Right hindlimb (tissue), 1 donor: ENCODE measurements at regions not wholly inside any gene's neighbourhood (a gene's known extent, or its start where the extent isn't known, plus 50 kb on each side); places are given as distances from the start of the nearest gene placed in this dataset.

Experiments
- DNase-seq: peaks from one replicate; pipeline ENCODE4 v3.0.0-alpha.2; 2018

DNA sequence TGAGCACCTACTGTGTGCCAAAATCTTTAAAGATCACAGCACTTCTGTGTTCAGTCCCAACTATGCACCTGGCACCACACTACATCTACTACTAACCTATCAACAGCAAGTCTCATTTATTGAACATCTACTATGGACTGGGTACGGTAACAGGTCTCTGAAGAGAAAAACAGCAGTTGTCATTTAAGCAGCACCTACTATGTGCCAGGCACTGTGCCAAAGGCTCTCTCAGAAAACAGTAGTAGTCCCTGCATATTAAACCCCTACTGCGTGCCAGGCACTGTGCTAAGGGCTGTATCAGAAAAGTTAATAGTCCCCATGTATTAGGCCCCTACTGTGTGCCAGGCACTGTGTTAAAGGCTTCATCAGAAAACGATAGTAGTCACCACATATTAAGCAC is 106.2 kb downstream of the PTPRS start:
- DNase-seq: no peak

DNA sequence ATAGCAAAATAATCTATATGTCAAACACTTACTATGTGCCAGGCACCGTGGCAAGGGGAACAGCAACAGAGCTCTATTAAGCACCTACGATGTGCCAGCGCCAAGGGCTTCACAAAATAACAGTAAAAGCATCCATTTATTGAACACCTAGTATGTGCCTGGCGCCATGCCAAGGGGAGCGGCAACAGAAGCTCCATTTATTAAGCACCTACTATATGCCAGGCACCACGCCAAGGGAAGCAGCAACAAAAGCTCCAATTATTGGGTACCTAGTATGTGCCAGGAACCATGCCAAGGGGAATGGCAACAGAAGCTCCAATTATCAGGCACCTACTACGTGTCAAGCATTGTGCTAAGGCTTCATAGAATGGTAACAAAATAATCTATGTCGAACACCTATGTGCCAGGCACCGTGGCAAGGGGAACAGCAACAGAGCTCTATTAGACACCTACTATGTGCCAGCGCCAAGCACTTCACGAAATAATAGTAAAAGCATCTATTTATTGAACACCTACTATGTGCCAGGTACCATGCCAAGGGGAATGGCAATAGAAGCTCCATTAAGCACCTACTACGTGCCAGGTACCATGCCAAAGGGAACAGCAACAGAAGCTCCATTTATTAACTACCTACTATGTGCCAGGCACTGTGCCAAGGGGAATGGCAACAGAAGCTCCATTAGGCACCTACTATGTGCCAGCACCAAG is 107.7 kb downstream of the PTPRS start:
- no peak for DNase-seq

DNA sequence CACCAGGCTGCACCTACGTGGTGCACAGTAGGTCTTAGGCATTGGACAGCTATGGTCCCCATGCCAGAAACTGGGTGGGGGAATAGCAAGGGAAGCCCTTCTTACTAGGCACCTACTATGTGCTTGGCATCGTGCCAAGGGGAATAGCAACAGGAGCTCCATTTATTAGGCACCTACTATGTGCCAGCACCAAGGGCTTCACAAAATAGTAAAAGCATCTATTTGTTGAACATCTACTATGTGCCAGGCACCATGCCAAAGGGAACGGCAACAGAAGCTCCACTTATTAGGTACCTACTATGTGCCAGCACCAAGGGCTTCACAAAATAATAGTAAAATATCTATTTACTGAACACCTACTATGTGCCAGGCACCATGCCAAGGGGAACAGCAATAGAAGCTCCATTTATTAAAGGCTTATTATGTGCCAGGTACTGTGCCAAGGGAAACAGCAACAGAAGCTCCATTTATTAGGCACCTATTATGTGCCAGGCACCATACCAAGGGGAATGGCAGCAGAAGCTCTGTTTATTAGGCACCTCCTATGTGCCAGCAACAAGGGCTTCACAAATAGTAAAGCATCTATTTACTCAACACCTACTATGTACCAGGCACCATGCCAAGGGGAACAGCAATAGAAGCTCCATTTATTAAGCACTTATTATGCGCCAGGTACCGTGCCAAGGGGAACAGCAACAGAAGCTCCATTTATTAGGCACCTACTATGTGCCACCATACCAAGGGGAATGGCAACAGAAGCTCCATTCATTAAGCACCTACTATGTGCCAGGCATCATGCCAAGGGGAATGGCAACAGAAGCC is 108.5 kb downstream of the PTPRS start:
- no peak for DNase-seq

DNA sequence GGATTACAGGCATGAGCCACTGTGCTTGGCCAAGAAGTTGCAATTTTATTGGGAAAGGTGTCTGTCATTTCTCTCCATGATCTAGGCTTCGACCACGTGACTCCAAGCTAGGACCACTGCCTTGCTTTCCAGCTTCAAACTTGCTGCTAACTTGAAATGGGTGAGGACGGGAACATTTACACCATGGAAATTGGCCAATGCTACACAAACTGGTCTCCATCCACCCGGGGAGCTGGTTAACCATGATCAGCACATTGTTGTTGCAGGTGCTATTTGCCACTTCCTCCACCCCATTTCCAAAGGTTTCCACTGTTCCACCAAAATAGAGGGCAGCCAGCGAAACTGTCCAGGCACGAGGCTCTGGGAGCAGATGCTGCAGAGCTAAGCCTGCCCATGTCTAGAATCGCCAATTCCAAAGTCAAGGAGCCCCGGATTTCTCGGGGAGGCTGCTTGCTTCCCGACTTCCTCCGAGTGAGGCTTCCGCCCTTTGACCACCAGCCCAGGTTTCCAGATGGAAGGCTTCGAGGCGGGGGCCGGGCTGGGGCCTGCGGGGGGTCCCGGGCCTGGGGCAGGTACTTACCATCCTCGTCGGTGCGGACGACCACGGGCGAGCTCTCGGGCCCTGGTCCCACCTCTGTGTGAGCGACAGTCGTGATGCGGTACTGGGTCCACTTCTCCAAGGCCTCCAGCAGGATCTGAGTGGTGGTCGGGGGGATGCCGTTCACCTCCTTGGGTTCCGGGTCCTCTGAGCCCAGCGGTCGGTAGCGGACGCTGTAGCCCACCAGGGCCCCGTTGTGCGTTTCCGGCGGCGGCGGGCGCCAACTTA is 109.7 kb downstream of the PTPRS start:
- DNase-seq: no peak

DNA sequence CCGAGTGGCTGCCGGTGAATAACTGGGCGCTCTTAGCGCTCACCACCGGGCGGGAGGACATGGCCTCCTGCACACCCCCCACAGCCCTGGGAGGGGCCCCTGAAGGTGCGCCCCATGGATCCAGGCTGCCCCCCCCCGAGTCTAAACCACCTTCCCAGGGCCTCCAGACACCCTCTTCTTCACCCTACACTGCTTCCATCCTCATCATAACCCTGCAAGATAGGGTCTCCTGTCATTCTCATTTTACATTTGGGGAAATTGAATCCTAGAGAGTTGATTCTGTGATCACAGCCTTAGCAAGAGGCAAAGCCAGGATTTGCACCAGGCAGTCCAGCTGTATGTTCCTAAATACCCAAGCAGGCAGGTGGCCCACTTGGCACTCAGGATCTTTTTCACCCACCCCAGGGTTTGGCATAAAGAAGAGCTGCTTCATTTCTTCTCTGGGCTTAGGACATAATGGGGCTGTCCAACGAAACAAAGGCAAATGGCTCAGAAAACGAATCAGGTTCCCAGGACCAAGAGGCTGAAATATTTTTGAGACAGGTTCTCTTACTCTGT is 110.8 kb downstream of the PTPRS start:
- DNase-seq: no peak

DNA sequence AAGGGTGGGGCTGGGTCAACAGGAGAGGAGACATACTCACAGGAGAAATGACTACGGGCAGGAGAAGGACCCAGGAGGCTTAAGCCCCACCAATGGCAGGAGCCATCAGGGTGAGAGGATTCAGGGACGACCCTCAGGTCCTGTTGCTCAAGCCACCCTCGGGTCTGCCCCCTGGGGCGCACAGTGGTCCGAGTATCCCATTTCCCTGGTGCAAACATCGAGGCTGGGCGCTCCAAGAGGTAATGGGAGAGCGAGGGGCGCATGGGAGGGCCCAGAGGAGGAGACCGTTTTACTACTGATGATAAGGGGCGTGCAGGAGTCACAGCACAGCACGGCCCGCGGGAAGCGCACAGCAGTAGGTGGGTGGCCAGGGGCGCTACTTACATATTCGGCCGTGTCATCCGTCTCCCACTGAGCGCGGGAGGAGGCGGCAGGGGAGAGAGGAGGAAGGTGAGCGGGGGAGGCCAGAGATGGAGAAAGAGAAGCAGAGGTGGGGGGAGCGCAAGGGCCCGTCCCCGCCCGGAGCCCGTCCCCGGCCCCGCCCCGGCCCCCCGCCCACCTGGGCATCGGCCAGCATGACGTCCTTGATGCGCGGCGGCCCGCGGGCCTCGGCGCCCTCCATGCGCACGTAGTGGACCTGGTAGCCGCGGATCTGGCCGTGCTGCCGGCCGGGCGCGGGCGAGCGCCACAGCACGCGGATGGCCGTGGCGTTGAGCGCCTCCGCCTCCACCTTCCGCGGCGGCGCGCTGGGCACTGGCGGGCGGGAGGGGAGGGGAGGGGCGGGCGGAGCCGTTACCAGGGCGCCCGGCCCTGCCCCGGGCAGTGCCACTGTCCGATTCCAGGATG is 111.5 kb downstream of the PTPRS start:
- DNase-seq: no peak

DNA sequence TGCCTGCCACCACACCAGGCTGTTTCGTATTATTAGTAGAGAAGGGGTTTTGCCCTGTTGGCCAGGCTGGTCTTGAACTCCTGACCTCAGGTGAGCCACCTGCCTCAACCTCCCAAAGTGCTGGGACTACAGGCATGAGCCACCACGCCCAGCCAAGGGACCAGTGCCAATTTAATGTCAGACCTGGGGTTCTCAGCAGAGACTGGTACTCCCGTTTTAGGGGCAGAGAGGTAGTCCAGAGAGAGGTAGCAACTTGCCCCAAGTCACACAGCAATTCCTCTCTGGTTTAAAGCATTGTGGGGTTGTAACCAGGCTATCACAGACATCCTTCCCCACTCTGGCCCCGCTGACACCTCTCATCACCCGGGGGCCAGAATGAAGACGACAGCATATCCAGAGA is 112.1 kb downstream of the PTPRS start:
- DNase-seq: no peak

DNA sequence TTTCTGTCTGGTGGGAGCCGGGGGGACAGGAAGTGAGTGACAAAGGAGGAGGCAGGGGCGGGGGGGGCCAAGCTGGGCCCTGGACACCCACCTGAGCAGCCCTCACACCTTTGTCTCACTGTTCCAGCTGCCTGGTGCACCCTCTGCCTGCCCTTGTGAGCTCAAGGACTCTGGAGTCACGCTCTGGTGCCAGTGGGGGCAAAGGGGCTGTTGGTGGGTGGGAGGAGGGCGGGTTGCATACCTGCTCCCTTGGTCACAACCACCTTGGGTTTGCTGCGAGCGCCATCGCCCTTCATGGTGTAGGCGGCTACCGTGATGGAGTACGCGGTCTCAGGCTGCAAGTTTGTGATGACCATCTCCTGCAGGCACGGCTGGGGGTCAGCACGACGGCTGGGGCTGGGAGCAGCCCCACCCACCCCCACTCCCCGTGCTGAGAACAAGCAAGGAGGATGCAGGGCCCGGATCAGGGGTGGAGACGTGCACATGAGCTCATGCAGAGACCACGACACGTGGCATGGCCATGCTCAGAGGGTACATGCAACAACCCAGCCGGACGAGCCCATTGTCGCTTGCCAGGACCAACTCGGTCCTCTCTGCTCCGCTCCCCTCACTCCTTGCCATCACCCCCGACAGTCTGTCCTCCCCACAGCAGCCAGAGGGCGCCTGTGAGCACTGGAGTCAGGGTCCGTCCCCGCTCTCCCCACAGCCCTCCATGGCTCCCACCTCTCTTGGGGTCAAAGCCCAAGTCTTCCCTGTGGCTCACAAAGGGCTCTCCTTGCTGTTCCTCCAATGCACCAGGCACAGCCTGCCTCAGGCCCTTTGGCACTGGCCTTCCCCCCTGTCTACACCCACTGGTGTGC is 114.9 kb downstream of the PTPRS start:
- DNase-seq: no peak

DNA sequence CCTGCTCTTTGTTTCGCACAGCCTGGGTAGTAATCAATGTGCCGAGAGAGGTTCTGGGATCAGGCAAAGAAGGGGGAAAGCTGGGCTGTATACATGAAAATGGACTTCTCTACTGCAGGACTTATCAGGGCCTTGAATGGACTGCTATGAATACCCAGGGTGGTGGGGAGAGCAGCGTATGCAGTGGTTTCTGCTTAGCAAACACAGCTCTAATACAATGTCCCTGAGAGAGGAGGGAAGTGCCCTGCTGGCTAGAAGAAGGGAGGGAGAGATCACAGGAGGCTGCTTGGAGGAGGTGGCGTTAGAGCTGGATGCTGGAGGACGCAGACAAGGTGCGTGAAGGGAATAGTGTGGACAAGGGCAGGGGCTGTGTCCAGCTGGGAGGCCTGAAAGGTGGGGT is 116.1 kb downstream of the PTPRS start:
- no peak for DNase-seq

DNA sequence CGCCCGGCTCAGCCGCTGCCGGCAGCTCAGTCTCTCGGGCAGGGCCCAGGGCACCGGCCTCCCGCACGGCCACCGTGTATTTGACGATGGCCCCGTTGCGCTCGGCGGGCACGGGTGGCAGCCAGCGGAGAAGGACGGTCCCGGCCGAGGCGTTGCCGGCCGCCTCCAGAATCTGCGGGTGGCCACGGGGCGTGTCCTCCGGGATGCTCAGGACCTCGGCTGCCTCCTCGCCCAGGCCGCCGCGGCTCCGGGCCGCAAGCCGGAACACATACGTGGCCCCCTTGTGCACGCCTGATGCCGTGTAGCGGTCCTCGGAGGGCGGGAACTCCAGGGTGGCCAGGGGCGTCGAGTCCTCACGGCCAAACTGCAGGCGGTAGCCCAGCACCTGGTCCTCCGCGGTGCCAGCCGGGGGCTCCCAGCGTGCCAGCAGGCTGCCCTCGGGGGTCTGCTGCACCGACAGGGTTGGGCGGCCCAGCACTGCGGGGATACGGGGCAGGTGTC is 117.7 kb downstream of the PTPRS start:
- no peak for DNase-seq

DNA sequence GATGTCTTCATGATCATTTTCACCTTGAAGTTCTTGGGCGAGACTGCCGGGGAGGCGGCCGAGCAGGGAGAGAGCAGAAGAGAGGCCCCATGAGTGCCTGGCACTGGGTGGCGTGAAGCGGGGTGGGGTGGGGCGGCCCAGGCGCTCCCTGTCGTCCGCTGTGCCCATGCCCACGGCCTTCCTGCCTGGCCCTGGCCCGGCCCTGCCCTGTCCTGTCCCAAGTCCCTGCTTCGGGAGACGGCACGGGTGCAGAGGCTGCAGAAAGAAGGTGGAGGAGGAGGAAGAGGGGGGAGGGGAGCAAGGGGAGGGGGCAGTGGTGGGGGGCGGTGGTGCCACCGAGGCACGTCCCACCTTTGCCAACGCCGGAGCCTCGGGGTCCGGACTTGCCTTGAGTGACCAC is 118.4 kb downstream of the PTPRS start:
- DNase-seq: no peak

DNA sequence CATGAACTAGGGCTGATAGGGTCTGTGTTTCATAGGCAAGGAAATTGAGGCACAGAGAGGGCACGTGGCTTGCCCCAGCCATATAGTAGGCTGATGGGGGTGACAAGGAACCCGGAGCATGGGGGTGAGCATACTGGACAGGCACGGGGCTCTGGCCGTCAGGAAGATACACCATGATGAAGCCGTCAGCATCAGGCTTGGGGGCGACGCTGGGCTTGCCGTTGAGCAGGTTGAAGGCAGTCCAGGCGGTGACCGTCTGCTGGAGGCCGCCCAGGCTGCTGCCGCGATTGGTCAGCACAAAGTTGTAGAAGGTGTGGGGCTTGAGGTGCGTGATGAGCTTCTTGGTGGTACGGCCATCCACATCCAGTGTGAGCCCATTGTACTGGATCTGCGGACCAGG is 119.7 kb downstream of the PTPRS start:
- no peak for DNase-seq

DNA sequence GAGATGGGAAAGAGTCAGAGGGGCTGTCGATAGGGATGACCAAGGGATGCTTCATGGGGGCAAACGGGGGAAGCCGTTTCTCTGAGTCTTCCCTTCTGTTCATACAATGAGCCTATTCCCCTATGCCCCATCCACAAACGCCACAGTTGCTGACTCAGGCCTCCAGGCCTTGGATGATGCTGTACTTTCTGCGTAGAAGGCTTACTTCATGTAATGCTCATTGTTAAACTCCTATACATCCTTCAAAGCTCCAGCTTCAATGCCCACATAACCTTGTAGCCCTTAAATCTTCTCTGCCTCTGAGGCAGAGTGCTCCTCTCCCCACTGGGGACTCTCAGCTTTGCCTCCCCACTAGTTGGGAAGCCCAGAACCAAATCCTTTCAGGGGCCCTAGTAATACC is 120.3 kb downstream of the PTPRS start:
- DNase-seq: no peak

DNA sequence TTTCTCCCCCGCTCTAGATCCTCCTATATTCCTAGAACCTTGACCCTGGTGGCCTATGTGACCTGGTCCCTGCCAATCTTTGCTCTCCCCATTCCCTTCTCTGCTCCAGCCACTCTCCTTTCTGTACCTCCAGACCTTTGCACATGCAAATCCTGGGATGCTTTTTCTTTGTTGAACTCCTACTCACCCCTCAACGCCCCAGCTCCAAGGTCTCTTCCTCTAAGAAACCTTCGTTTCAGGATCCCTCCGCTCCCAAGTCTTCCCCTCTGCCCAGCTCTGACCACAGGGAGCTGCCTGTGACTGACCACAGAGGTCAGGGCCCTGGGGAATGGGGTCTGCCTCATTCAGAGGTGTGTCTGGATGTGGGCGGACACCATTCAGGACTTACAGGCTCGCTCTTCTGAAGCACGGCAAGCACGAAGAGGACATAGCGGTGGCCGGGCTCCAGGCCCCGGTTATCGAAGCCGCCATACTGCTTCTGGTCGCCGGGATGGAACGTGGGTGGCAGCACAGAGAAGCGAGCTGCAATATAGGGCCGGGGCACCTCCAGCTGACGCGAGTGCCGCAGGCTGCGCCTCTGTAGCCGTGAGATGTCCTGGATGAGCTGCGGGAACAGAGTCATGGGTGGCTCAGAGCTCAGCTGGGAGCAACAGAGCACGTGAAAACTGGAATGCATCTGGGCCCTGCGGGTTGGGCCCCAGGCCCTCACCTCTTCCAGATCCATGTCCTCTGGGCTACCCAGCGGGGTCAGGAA is 120.9 kb downstream of the PTPRS start:
- no peak for DNase-seq

DNA sequence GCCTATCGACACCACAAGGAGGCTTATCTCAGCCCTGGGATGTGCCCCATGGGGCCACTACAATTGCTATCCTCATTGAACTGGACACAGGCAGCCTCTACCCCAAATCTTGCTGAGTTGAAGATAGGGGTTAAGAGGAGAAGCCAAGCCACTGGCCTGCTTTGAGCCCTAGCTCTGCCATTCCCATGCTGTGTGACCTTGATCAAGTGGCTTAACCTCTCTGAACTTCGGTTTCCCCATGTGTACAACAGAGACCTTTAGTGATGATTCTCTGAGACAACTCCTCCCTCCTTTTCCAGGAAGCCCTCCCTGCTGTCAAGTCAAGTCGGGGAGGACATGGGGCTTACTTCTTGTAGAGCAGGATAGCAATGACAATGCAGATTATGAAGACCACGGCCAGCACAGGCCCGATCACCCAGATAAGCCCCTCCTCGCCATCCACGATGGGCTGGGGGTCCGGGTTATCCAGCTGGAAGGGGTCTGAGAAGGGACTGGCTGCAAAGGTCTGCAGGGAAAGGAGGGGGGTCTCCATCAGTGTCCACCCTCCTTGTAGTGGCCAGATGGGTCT is 121.6 kb downstream of the PTPRS start:
- DNase-seq: no peak

DNA sequence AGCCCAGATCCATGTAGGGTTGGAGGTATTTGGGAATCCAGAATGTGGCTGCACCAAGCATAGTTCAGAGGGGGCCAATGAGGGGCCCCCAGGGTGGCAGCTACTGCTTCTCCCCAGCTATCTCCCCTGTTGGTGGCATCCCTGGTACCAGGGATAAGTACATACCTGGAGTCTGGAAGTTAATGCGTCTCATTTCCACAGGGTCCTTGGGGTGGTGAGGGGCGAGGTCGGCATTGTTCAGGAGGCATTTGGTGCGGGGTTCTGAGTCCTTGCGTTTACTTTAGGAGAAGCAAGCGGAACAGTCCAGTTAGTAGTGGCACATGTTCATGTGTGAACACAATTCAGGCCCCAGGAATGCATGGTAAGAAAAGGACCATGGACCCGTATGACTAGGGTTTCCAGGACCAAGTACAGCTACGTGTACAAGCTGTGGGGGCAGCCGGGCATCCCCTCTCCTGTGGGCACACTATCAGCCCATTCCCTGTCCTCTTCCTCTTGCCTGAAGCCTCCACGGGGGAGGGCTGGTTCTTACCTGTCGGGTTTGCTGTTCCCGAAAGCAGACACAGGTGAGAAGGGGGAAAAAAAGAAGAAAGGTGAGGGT is 122.3 kb downstream of the PTPRS start:
- no peak for DNase-seq

DNA sequence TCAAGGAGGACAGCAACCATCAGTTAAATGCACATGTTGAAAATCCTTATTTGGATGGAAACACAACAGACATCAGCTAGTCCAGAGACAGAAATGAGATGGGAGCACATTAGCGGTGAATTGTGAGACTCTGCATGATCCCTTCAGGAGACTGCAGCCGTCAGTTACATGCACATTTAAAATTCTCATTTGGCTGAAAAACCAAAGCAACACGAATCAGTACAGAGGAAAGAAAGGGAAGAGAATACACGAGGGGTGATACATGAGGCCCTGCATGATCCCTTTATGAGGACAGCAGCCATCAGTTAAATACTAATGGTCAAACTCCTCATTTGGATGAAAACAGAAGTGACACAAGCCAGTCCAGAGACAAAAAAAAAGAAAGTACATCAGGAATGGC is 123.4 kb downstream of the PTPRS start:
- DNase-seq: no peak

DNA sequence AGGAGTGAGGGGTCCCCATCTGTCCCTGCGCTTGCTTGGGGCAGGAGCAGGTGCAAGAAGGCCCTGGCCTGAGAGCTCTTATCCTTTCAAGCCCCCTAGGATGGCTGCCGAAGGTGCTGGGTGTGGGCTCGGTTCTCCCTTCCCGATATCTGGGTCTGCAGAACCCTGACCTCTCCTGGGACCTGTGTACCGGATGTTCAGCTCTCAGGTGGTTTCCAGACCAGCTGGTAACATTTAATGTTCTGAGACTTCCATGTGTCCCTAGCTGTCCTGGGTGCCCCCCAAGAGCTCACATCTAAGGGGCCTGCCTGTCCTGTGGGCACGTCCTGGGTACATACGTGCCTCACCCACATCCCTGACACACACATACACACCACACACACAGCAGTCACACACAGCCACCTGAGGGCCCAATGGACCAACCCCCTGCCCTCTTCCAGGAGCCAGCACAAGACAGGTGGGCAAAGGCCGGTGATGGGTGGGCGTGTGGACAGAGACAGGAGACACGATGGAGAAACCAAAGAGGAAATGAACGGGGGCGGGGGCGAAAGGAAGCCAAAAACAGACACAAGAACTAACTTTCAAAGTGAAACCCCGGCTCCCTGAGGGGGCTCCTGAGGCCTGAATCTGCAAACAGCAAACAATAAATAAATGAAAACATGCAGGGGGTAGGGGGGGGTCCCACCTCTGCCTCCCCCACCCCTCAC is 124.3 kb downstream of the PTPRS start:
- no peak for DNase-seq

DNA sequence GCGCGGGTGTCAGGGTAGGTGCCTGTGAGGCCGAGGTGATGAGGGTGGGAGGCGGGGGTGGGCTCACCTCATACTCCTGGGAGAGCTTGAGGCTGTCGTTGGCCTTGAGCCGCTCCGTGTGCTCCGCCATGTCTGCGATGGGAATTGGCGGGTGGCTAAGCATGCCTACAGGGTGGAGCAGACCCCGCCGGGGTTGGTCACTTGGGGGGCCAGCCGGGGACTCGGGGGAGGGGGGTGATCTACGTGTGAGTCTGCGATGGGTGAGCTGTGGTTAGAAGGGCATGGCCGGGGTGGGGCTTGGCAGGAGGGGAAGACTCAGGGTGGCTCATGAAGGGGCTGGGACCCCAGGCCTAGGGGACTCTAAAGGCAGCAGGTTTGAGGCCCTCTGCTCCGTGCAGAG is 125.2 kb downstream of the PTPRS start:
- DNase-seq: no peak
